ENCODE measurements at regions not wholly inside any gene's neighbourhood (a gene's known extent, or its start where the extent isn't known, plus 50 kb on each side); places are given as distances from the start of the nearest gene placed in this dataset.

DNA sequence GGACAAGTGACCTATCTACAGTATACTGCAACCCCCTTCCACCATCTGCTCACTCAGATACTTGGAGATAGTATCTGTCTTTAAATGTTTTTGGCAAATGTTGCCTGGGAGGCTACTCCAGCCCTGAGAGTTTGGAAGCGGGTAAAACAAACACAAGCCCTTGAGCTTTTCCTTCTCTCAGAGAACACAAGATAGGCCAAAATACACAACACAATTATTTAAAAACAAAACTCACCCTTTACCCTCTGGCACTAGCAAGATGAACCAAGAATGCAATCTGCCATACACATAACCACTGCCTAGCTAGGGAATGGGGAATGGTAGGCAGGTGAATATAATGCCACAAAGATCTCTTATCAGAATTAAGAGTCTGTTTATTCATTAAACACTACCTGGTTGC lies 324.7 kb upstream of the FAM47C start:
- Histone ChIP-seq H3K27me3 (ENCODE audit: control insufficient read depth, insufficient read depth, low read length) (no peaks in the 10 kb centered on the region), H3K36me3 (ENCODE audit: control insufficient read depth, insufficient read depth, low read length) (no peaks in the 10 kb centered on the region), H3K9me3 (ENCODE audit: control insufficient read depth in 2 of 2, low read length in 2 of 2) (no peaks in the 10 kb centered on the region), H3K27ac (ENCODE audit: insufficient read depth, low read length, poor library complexity, severe bottlenecking) (no peak overlapping the region), H3K4me3 (ENCODE audit: low read depth, low read length) (no peak overlapping the region), H3K4me1 (ENCODE audit: control insufficient read depth, insufficient read depth, low read length, poor library complexity, severe bottlenecking) (no peaks in the 10 kb centered on the region)
- no peak for DNase-seq
- no peak overlapping the region for H3K27ac Mint-ChIP-seq
- peaks cover 0 to 11% (median 0%) of the 10 kb centered on the region in 7 donors for H3K9me3 Mint-ChIP-seq
- H3K27me3 Mint-ChIP-seq, result no peaks in the 10 kb centered on the region
- no peak for ATAC-seq (ENCODE audit: low read depth in 2 of 2)
- no peaks in the 10 kb centered on the region for H3K36me3 Mint-ChIP-seq
- no peaks in the 10 kb centered on the region for H3K4me1 Mint-ChIP-seq
- H3K4me3 Mint-ChIP-seq, result no peak overlapping the region

DNA sequence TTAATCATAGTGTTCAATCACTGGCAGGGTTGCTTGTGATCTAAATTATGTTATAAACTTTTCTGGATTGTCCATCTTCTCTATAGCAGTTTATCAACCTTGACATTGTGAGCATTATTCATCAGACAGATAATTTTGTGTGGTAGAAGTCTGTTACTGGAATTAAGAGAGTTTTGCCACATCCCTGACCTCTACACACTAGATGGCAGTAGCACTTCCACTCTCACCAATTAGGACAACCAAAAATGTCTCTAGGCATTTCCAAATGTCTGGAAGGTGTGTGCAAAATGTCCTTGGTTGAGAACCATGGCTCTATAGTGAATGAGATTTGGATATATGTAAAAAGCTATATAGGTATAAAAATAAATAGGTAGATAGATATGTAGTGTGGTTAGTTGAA lies 324.1 kb upstream of the FAM47C start:
- no peaks in the 10 kb centered on the region for H3K4me1 Mint-ChIP-seq
- Histone ChIP-seq H3K4me3 (ENCODE audit: low read depth, low read length) (no peak overlapping the region), H3K36me3 (ENCODE audit: control insufficient read depth, insufficient read depth, low read length) (no peaks in the 10 kb centered on the region), H3K27ac (ENCODE audit: insufficient read depth, low read length, poor library complexity, severe bottlenecking) (no peak overlapping the region), H3K4me1 (ENCODE audit: control insufficient read depth, insufficient read depth, low read length, poor library complexity, severe bottlenecking) (no peaks in the 10 kb centered on the region), H3K9me3 (ENCODE audit: control insufficient read depth in 2 of 2, low read length in 2 of 2) (no peaks in the 10 kb centered on the region), H3K27me3 (ENCODE audit: control insufficient read depth, insufficient read depth, low read length) (no peaks in the 10 kb centered on the region)
- H3K27ac Mint-ChIP-seq, result no peak overlapping the region
- H3K27me3 Mint-ChIP-seq, result no peaks in the 10 kb centered on the region
- DNase-seq (no peak), ATAC-seq (ENCODE audit: low read depth in 2 of 2) (no peak)
- no peak overlapping the region for H3K4me3 Mint-ChIP-seq
- peaks cover 0 to 11% (median 0%) of the 10 kb centered on the region in 7 donors for H3K9me3 Mint-ChIP-seq
- no peaks in the 10 kb centered on the region for H3K36me3 Mint-ChIP-seq

DNA sequence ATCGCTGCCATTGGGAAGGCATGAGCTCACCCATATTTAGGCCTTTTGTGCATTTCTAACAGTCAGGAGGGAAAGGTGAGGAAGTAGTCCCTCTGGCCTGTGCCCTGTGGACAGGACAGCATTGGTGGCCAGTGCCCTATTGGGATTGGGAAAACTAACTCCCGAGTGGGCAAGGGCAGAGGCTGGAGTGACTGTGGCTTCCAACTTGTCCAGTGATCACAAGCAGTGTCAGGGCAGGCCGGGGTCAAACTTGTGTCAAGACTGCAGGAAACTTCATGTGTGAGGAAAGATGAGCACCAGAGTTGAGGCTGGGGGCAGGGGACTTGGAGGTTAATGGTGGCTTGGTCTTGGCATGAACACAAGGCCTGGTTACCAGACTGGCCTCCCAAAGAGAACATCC lies 286.2 kb upstream of the FAM47C start:
- H3K4me3 ChIP-seq (ENCODE audit: low read depth, low read length), result no peak overlapping the region
- no peak overlapping the region for H3K4me3 Mint-ChIP-seq
- ATAC-seq (ENCODE audit: low read depth in 2 of 2) (no peak), DNase-seq (no peak)
- no peaks in the 10 kb centered on the region for H3K9me3 ChIP-seq (ENCODE audit: control insufficient read depth in 2 of 2, low read length in 2 of 2)
- no peaks in the 10 kb centered on the region for H3K27me3 ChIP-seq (ENCODE audit: control insufficient read depth, insufficient read depth, low read length)
- no peaks in the 10 kb centered on the region for H3K36me3 Mint-ChIP-seq
- no peaks in the 10 kb centered on the region for H3K36me3 ChIP-seq (ENCODE audit: control insufficient read depth, insufficient read depth, low read length)
- H3K27ac Mint-ChIP-seq, result peak overlapping the region in 1 of 3 donors; percentile 81
- no peak overlapping the region for H3K27ac ChIP-seq (ENCODE audit: insufficient read depth, low read length, poor library complexity, severe bottlenecking)
- no peaks in the 10 kb centered on the region for H3K4me1 ChIP-seq (ENCODE audit: control insufficient read depth, insufficient read depth, low read length, poor library complexity, severe bottlenecking)
- H3K4me1 Mint-ChIP-seq, result no peaks in the 10 kb centered on the region
- H3K27me3 Mint-ChIP-seq, result no peaks in the 10 kb centered on the region
- H3K9me3 Mint-ChIP-seq, result peaks cover 0 to 8% (median 1%) of the 10 kb centered on the region in 7 donors

DNA sequence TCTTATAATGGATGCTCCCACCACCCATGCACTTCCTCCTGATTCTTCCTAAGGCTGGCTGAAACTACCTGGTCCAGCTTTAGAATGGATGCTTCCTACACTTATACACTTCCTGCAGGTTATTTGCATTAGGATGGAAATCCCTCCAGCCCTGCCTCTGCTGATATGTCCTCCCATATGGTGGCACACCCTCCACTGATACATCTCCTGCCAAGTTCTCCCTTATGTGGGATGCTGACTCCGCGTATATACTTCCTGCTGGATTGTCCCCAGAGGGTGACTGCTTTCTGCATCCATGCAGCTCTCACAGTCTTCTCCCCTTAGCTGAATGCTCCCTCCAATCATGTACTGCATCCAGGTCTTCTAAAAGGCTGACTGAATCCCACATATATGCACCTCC lies 254.6 kb upstream of the FAM47C start:
- Histone ChIP-seq H3K9me3 (ENCODE audit: control insufficient read depth in 2 of 2, low read length in 2 of 2) (no peaks in the 10 kb centered on the region), H3K4me3 (ENCODE audit: low read depth, low read length) (no peak overlapping the region), H3K36me3 (ENCODE audit: control insufficient read depth, insufficient read depth, low read length) (no peaks in the 10 kb centered on the region), H3K27me3 (ENCODE audit: control insufficient read depth, insufficient read depth, low read length) (no peaks in the 10 kb centered on the region), H3K4me1 (ENCODE audit: control insufficient read depth, insufficient read depth, low read length, poor library complexity, severe bottlenecking) (no peaks in the 10 kb centered on the region), H3K27ac (ENCODE audit: insufficient read depth, low read length, poor library complexity, severe bottlenecking) (no peak overlapping the region)
- DNase-seq (no peak), ATAC-seq (ENCODE audit: low read depth in 2 of 2) (no peak)
- H3K9me3 Mint-ChIP-seq, result peaks cover 0 to 3% (median 0%) of the 10 kb centered on the region in 7 donors
- no peaks in the 10 kb centered on the region for H3K27me3 Mint-ChIP-seq
- no peaks in the 10 kb centered on the region for H3K4me1 Mint-ChIP-seq
- H3K4me3 Mint-ChIP-seq, result no peak overlapping the region
- no peak overlapping the region for H3K27ac Mint-ChIP-seq
- no peaks in the 10 kb centered on the region for H3K36me3 Mint-ChIP-seq

DNA sequence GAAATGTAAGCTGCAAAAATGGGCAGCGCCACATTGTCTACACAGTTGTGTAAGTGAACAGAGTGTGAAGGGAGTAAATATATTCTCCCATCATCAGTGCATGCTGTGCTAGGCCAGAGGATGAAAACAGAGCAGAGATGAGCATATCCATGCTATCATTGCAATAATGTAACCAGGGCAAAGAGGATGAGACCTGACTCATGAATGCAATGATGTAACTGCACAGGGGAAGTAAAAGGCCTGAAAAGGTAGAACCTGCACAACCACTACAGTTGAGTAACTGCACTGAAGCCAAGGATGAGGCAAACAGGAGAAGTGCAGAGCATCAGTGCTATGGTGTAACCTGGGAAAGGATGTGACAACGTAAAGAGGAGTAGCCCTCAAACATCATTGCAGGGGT lies 220.4 kb upstream of the FAM47C start:
- H3K4me3 ChIP-seq (ENCODE audit: low read depth, low read length), result no peak overlapping the region
- no peaks in the 10 kb centered on the region for H3K9me3 ChIP-seq (ENCODE audit: control insufficient read depth in 2 of 2, low read length in 2 of 2)
- no peaks in the 10 kb centered on the region for H3K4me1 ChIP-seq (ENCODE audit: control insufficient read depth, insufficient read depth, low read length, poor library complexity, severe bottlenecking)
- Mint-ChIP-seq H3K4me1 (no peaks in the 10 kb centered on the region), H3K36me3 (no peaks in the 10 kb centered on the region), H3K4me3 (no peak overlapping the region), H3K9me3 (peaks cover 0 to 2% (median 0%) of the 10 kb centered on the region in 7 donors), H3K27ac (no peak overlapping the region), H3K27me3 (no peaks in the 10 kb centered on the region)
- ATAC-seq (ENCODE audit: low read depth in 2 of 2), result no peak
- DNase-seq, result no peak
- no peak overlapping the region for H3K27ac ChIP-seq (ENCODE audit: insufficient read depth, low read length, poor library complexity, severe bottlenecking)
- H3K36me3 ChIP-seq (ENCODE audit: control insufficient read depth, insufficient read depth, low read length), result no peaks in the 10 kb centered on the region
- H3K27me3 ChIP-seq (ENCODE audit: control insufficient read depth, insufficient read depth, low read length), result no peaks in the 10 kb centered on the region

DNA sequence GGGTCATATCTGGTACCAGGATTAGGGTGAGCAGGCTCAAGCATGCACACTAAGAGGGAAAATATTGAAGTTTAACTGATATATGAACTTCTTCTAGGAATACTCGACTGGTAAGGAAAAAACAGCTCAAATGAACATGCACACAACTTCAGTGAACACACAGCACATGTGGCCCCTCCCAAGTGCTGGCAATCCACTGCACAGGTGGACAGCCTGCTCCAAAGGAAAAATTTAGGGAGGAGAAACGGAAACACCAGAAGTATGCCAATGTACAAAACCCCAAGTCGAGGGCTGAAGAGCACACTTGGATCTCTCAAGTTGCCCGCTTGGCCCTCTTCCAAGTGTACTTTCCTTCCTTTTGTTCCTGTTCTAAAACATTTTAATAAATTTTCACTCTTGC lies 205.0 kb upstream of the FAM47C start:
- no peaks in the 10 kb centered on the region for H3K4me1 Mint-ChIP-seq
- Histone ChIP-seq H3K36me3 (ENCODE audit: control insufficient read depth, insufficient read depth, low read length) (no peaks in the 10 kb centered on the region), H3K27ac (ENCODE audit: insufficient read depth, low read length, poor library complexity, severe bottlenecking) (no peak overlapping the region), H3K4me3 (ENCODE audit: low read depth, low read length) (no peak overlapping the region), H3K9me3 (ENCODE audit: control insufficient read depth in 2 of 2, low read length in 2 of 2) (no peaks in the 10 kb centered on the region), H3K27me3 (ENCODE audit: control insufficient read depth, insufficient read depth, low read length) (no peaks in the 10 kb centered on the region), H3K4me1 (ENCODE audit: control insufficient read depth, insufficient read depth, low read length, poor library complexity, severe bottlenecking) (no peaks in the 10 kb centered on the region)
- H3K36me3 Mint-ChIP-seq, result no peaks in the 10 kb centered on the region
- no peak for ATAC-seq (ENCODE audit: low read depth in 2 of 2)
- no peak overlapping the region for H3K4me3 Mint-ChIP-seq
- peaks cover 0 to 2% (median 0%) of the 10 kb centered on the region in 7 donors for H3K9me3 Mint-ChIP-seq
- H3K27ac Mint-ChIP-seq, result no peak overlapping the region
- no peak for DNase-seq
- H3K27me3 Mint-ChIP-seq, result no peaks in the 10 kb centered on the region

DNA sequence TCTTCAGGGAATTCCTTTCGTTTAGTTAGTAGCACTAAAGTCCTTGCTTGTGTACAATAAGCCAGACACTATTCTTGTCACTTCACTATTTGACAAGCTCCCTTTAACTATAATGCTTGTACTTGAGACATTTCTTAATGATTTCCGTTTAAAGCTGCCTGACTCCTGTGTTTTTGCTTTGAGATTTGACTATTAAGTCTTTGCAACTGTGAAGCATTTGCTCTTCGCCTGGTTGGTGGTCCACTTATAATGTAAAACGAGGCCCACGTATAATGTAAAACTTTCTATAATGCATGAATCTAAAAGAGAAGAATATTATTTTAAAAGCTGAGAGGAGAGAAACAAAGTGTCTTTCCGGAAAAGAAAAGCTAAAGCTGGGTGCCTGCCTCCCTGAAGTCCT lies 204.1 kb upstream of the FAM47C start:
- Mint-ChIP-seq H3K4me1 (no peaks in the 10 kb centered on the region), H3K27ac (no peak overlapping the region), H3K9me3 (peaks cover 0 to 2% (median 0%) of the 10 kb centered on the region in 7 donors), H3K27me3 (no peaks in the 10 kb centered on the region), H3K4me3 (no peak overlapping the region), H3K36me3 (no peaks in the 10 kb centered on the region)
- Histone ChIP-seq H3K9me3 (ENCODE audit: control insufficient read depth in 2 of 2, low read length in 2 of 2) (no peaks in the 10 kb centered on the region), H3K27ac (ENCODE audit: insufficient read depth, low read length, poor library complexity, severe bottlenecking) (no peak overlapping the region), H3K4me3 (ENCODE audit: low read depth, low read length) (no peak overlapping the region), H3K4me1 (ENCODE audit: control insufficient read depth, insufficient read depth, low read length, poor library complexity, severe bottlenecking) (no peaks in the 10 kb centered on the region), H3K27me3 (ENCODE audit: control insufficient read depth, insufficient read depth, low read length) (no peaks in the 10 kb centered on the region), H3K36me3 (ENCODE audit: control insufficient read depth, insufficient read depth, low read length) (no peaks in the 10 kb centered on the region)
- ATAC-seq (ENCODE audit: low read depth in 2 of 2), result no peak
- DNase-seq, result no peak

DNA sequence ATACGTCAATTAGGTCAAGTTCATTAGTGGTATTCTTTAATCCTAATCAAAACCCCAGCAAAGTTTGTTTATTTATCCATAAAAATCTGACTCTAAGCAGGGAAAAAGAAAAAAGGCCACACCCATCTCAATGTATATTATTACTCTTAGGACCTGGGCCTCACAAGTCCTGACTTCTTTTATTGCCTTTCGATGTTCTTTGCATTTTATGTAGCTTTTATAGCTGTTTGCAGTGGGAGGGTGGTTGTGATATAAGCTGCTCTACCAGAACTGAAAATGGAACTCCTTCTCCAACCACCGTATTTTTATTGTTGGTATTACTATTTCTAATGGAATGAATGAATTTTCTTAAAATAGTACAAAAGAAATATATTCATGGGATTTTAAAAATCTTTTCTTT lies 163.3 kb upstream of the FAM47C start:
- no peak for DNase-seq
- H3K27ac Mint-ChIP-seq, result no peak overlapping the region
- no peaks in the 10 kb centered on the region for H3K36me3 ChIP-seq (ENCODE audit: control insufficient read depth, insufficient read depth, low read length)
- no peak overlapping the region for H3K27ac ChIP-seq (ENCODE audit: insufficient read depth, low read length, poor library complexity, severe bottlenecking)
- H3K4me3 Mint-ChIP-seq, result no peak overlapping the region
- no peaks in the 10 kb centered on the region for H3K4me1 ChIP-seq (ENCODE audit: control insufficient read depth, insufficient read depth, low read length, poor library complexity, severe bottlenecking)
- no peaks in the 10 kb centered on the region for H3K4me1 Mint-ChIP-seq
- no peaks in the 10 kb centered on the region for H3K9me3 Mint-ChIP-seq
- ATAC-seq (ENCODE audit: low read depth in 2 of 2), result no peak
- no peaks in the 10 kb centered on the region for H3K9me3 ChIP-seq (ENCODE audit: control insufficient read depth in 2 of 2, low read length in 2 of 2)
- H3K36me3 Mint-ChIP-seq, result no peaks in the 10 kb centered on the region
- no peak overlapping the region for H3K4me3 ChIP-seq (ENCODE audit: low read depth, low read length)
- H3K27me3 Mint-ChIP-seq, result no peaks in the 10 kb centered on the region
- H3K27me3 ChIP-seq (ENCODE audit: control insufficient read depth, insufficient read depth, low read length), result no peaks in the 10 kb centered on the region
